ENCODE measurements at regions not wholly inside any gene's neighbourhood (a gene's known extent, or its start where the extent isn't known, plus 50 kb on each side); places are given as distances from the start of the nearest gene placed in this dataset.

GRCh38 chr16:87141402-87141801 lies 175.8 kb downstream of the C16orf95 start:
- TF ChIP-seq POLR2AphosphoS5 (IDR thresholded peaks at IDR 0.05; ENCODE audit: low read depth, low read length) (no peak), POLR2A (IDR thresholded peaks at IDR 0.05; ENCODE audit: low read depth, low read length) (no peak), TAF1 (IDR thresholded peaks at IDR 0.05; ENCODE audit: borderline replicate concordance, low read depth, low read length) (no peak)

Measured in GM12892 (cell line).